ENCODE measurements at regions not wholly inside any gene's neighbourhood (a gene's known extent, or its start where the extent isn't known, plus 50 kb on each side); places are given as distances from the start of the nearest gene placed in this dataset.
"Not testable (repeated sequence)": the region's sequence is repeated elsewhere in the genome, so short reads cannot be mapped to it uniquely, and the experiment has no call there.

GRCh38 chr17:34740565-34741520 is 161.5 kb downstream of the TMEM132E start:
- WGBS, 2 experiments (ENCODE audit: low coverage in 1 of 2, low lambda C conversion rate in 2 of 2, missing lambda C conversion rate in 2 of 2): 43 to 54% methylated on average over 8 of the region's 8 CpGs
- DNase-seq: no peak
- TF ChIP-seq EZH2 (IDR thresholded peaks at IDR 0.05; ENCODE audit: insufficient read depth, poor library complexity, severe bottlenecking) (no peak), EZH2phosphoT487 (IDR thresholded peaks at IDR 0.05; ENCODE audit: insufficient read depth, low read depth) (no peak)
- H2AFZ ChIP-seq: no peak overlapping the region
- no peak overlapping the region for H3K9ac ChIP-seq
- H3K27me3 ChIP-seq (replicated peaks; ENCODE audit: insufficient read depth): no peaks in the 10 kb centered on the region
- H4K20me1 ChIP-seq (ENCODE audit: insufficient read depth): no peaks in the 10 kb centered on the region
- no peak overlapping the region for H3K4me2 ChIP-seq (ENCODE audit: unreplicated experiment)
- no peaks in the 10 kb centered on the region for H3K36me3 ChIP-seq (ENCODE audit: low read depth)
- H3K79me2 ChIP-seq (ENCODE audit: insufficient read depth): no peaks in the 10 kb centered on the region
- H3K9me3 ChIP-seq (ENCODE audit: low read depth): no peaks in the 10 kb centered on the region
- no peak overlapping the region for H3K27ac ChIP-seq
- H3K9me2 ChIP-seq (ENCODE audit: insufficient read depth): no peaks in the 10 kb centered on the region
- no peak overlapping the region for H3K4me3 ChIP-seq
- no peaks in the 10 kb centered on the region for H3F3A ChIP-seq (ENCODE audit: insufficient read depth)
- in situ Hi-C loops (cut with MboI): no loop called here
- no peaks in the 10 kb centered on the region for H3K4me1 ChIP-seq (ENCODE audit: insufficient read depth)

GRCh38 chr17:34739386-34739785 is 160.0 kb downstream of the TMEM132E start:
- Histone ChIP-seq H3K4me3 (no peak overlapping the region), H3K4me1 (ENCODE audit: insufficient read depth) (no peaks in the 10 kb centered on the region), H3K9me3 (ENCODE audit: low read depth) (no peaks in the 10 kb centered on the region), H3K27me3 (replicated peaks; ENCODE audit: insufficient read depth) (no peaks in the 10 kb centered on the region), H3K4me2 (ENCODE audit: unreplicated experiment) (no peak overlapping the region), H3K9ac (no peak overlapping the region), H2AFZ (no peak overlapping the region), H3K79me2 (ENCODE audit: insufficient read depth) (no peaks in the 10 kb centered on the region), H3K9me2 (ENCODE audit: insufficient read depth) (no peaks in the 10 kb centered on the region), H4K20me1 (ENCODE audit: insufficient read depth) (no peaks in the 10 kb centered on the region), H3F3A (ENCODE audit: insufficient read depth) (no peaks in the 10 kb centered on the region), H3K27ac (no peak overlapping the region), H3K36me3 (ENCODE audit: low read depth) (no peaks in the 10 kb centered on the region)
- in situ Hi-C loops (cut with MboI): no loop called here
- DNase-seq: no peak
- no peak for TF ChIP-seq EZH2 (IDR thresholded peaks at IDR 0.05; ENCODE audit: insufficient read depth, poor library complexity, severe bottlenecking)
- TF ChIP-seq EZH2phosphoT487 (IDR thresholded peaks at IDR 0.05; ENCODE audit: insufficient read depth, low read depth): no peak
- WGBS, 2 experiments (ENCODE audit: low coverage in 1 of 2, low lambda C conversion rate in 2 of 2, missing lambda C conversion rate in 2 of 2): 45 to 59% methylated on average over 5 of the region's 5 CpGs

GRCh38 chr17:34737673-34738072 is 158.3 kb downstream of the TMEM132E start:
- in situ Hi-C loops (cut with MboI); H4K20me1 ChIP-seq (ENCODE audit: insufficient read depth); H3F3A ChIP-seq (ENCODE audit: insufficient read depth); H3K9me3 ChIP-seq (ENCODE audit: low read depth); DNase-seq; H2AFZ ChIP-seq; H3K4me3 ChIP-seq; H3K4me1 ChIP-seq (ENCODE audit: insufficient read depth); H3K4me2 ChIP-seq (ENCODE audit: unreplicated experiment); H3K27me3 ChIP-seq (replicated peaks; ENCODE audit: insufficient read depth); H3K27ac ChIP-seq; H3K79me2 ChIP-seq (ENCODE audit: insufficient read depth); H3K9ac ChIP-seq; H3K9me2 ChIP-seq (ENCODE audit: insufficient read depth); H3K36me3 ChIP-seq (ENCODE audit: low read depth): not testable (repeated sequence)
- WGBS, 2 experiments (ENCODE audit: low coverage in 1 of 2, low lambda C conversion rate in 2 of 2, missing lambda C conversion rate in 2 of 2): 50 to 59% methylated on average over 4 of the region's 4 CpGs

- no peaks in the 10 kb centered on the region for H3K79me2 ChIP-seq (ENCODE audit: insufficient read depth)
- no peak overlapping the region for H2AFZ ChIP-seq
- H3K4me1 ChIP-seq (ENCODE audit: insufficient read depth): no peaks in the 10 kb centered on the region
- 26 to 29% methylated on average over 8 of the region's 8 CpGs for WGBS, 2 experiments (ENCODE audit: low coverage in 1 of 2, low lambda C conversion rate in 2 of 2, missing lambda C conversion rate in 2 of 2)
- H3K9me2 ChIP-seq (ENCODE audit: insufficient read depth): no peaks in the 10 kb centered on the region
- no peak for DNase-seq
- H3K27me3 ChIP-seq (replicated peaks; ENCODE audit: insufficient read depth): no peaks in the 10 kb centered on the region
- no peaks in the 10 kb centered on the region for H3K9me3 ChIP-seq (ENCODE audit: low read depth)
- TF ChIP-seq EZH2 (IDR thresholded peaks at IDR 0.05; ENCODE audit: insufficient read depth, poor library complexity, severe bottlenecking) (no peak), EZH2phosphoT487 (IDR thresholded peaks at IDR 0.05; ENCODE audit: insufficient read depth, low read depth) (no peak)
- in situ Hi-C loops (cut with MboI): no loop called here
- H3K27ac ChIP-seq: no peak overlapping the region
- H3K36me3 ChIP-seq (ENCODE audit: low read depth): no peaks in the 10 kb centered on the region
- no peak overlapping the region for H3K4me3 ChIP-seq
- H3K4me2 ChIP-seq (ENCODE audit: unreplicated experiment): no peak overlapping the region
- no peak overlapping the region for H3K9ac ChIP-seq
- no peaks in the 10 kb centered on the region for H4K20me1 ChIP-seq (ENCODE audit: insufficient read depth)
- no peaks in the 10 kb centered on the region for H3F3A ChIP-seq (ENCODE audit: insufficient read depth)
These were observed 157.2 kb downstream of the TMEM132E start for GRCh38 chr17:34736611-34737010.
